Neural progenitor cell (in vitro differentiated cells): ENCODE measurements at regions not wholly inside any gene's neighbourhood (a gene's known extent, or its start where the extent isn't known, plus 50 kb on each side); places are given as distances from the start of the nearest gene placed in this dataset.
"Not testable (repeated sequence)": the region's sequence is repeated elsewhere in the genome, so short reads cannot be mapped to it uniquely, and the experiment has no call there.

Source experiments
- DNase-seq: peaks from one replicate; pipeline ENCODE4 v3.0.0-alpha.2; 2016; ENCODE audit warnings: low spot score
- H2AFZ ChIP-seq: fragments of 200-600 bp; sonication (generic); replicated peaks from 2 replicates; pipeline ENCODE4 v1.6.1; 2016; ENCODE audit warnings: antibody characterized with exemption
- H3F3A ChIP-seq: fragments of 200-600 bp; sonication (generic); 2 replicates; pipeline ENCODE4 v1.6.1; 2016; ENCODE audit warnings: antibody characterized with exemption, low read depth
- H3K27ac ChIP-seq: fragments of 200-600 bp; sonication (generic); 2 replicates; pipeline ENCODE4 v1.5.1; 2016; ENCODE audit warnings: mild to moderate bottlenecking
- H3K27me3 ChIP-seq: fragments of 200-600 bp; sonication (generic); 2 replicates; pipeline ENCODE4 v1.6.1; 2016; ENCODE audit warnings: mild to moderate bottlenecking, moderate library complexity
- H3K36me3 ChIP-seq: fragments of 200-600 bp; sonication (generic); 2 replicates; pipeline ENCODE4 v1.5.1; 2016
- H3K4me1 ChIP-seq: fragments of 200-600 bp; sonication (generic); 2 replicates; pipeline ENCODE4 v1.6.1; 2016; ENCODE audit warnings: mixed run types
- H3K4me2 ChIP-seq: fragments of 200-600 bp; sonication (generic); 2 replicates; pipeline ENCODE4 v1.6.1; 2016
- H3K4me3 ChIP-seq: fragments of 200-600 bp; sonication (generic); 2 replicates; pipeline ENCODE4 v1.5.1; 2016
- H3K79me2 ChIP-seq: fragments of 200-600 bp; sonication (generic); 2 replicates; pipeline ENCODE4 v1.6.1; 2016; ENCODE audit warnings: low read depth
- H3K9ac ChIP-seq: fragments of 200-600 bp; sonication (generic); 2 replicates; pipeline ENCODE4 v1.6.1; 2016
- H3K9me3 ChIP-seq: fragments of 200-600 bp; sonication (generic); 2 replicates; pipeline ENCODE4 v1.5.1; 2016; ENCODE audit warnings: low read depth
- H4K20me1 ChIP-seq: fragments of 200-600 bp; sonication (generic); 2 replicates; pipeline ENCODE4 v1.6.1; 2016; ENCODE audit warnings: low read depth
- H3K27ac Mint-ChIP-seq: 3 replicates; pipeline ENCODE4 v1.8.0; 2021; ENCODE audit warnings: mixed read lengths
- H3K27me3 Mint-ChIP-seq: 2 replicates; pipeline ENCODE4 v1.8.0; 2022; ENCODE audit warnings: low read depth, mild to moderate bottlenecking, inconsistent platforms, moderate library complexity, mixed read lengths; ENCODE audit not compliant: insufficient read depth
- H3K36me3 Mint-ChIP-seq: 3 replicates; pipeline ENCODE4 v1.8.0; 2021; ENCODE audit warnings: mixed read lengths
- H3K4me1 Mint-ChIP-seq: 3 replicates; pipeline ENCODE4 v1.8.0; 2021; ENCODE audit warnings: mixed read lengths
- H3K4me3 Mint-ChIP-seq: 3 replicates; pipeline ENCODE4 v1.8.0; 2021; ENCODE audit warnings: mild to moderate bottlenecking, moderate library complexity, mixed read lengths
- H3K9me3 Mint-ChIP-seq: 3 replicates; pipeline ENCODE4 v1.8.0; 2020; ENCODE audit warnings: mixed read lengths
- CTCF ChIP-seq: fragments of 200-600 bp; sonication (generic); IDR thresholded peaks from 2 replicates; pipeline ENCODE4 v1.5.1; 2017; ENCODE audit warnings: antibody characterized with exemption, mild to moderate bottlenecking
- EZH2 ChIP-seq: fragments of 200-600 bp; sonication (generic); IDR thresholded peaks from 2 replicates; pipeline ENCODE4 v1.6.1; 2017; ENCODE audit warnings: antibody characterized with exemption, mild to moderate bottlenecking, moderate library complexity
- EZH2phosphoT487 ChIP-seq: fragments of 200-600 bp; sonication (generic); IDR thresholded peaks from 2 replicates; pipeline ENCODE4 v1.6.1; 2017; ENCODE audit warnings: antibody characterized with exemption

- DNase-seq, result peak; percentile 68
Observed at GRCh38 chr7:119620769-119621168, 652.2 kb upstream of the KCND2 start.

GRCh38 chr7:119623427-119623826 lies 649.5 kb upstream of the KCND2 start:
- H3K4me1 ChIP-seq, result peaks cover 14% of the 10 kb centered on the region
- H3K36me3 ChIP-seq, result no peaks in the 10 kb centered on the region
- Mint-ChIP-seq H3K4me1 (peaks cover 2% of the 10 kb centered on the region), H3K9me3 (no peaks in the 10 kb centered on the region), H3K27ac (no peak overlapping the region), H3K36me3 (no peaks in the 10 kb centered on the region), H3K4me3 (no peak overlapping the region), H3K27me3 (no peaks in the 10 kb centered on the region)
- H3K27me3 ChIP-seq, result peaks cover 44% of the 10 kb centered on the region
- no peak for DNase-seq
- H3K9me3 ChIP-seq, result no peaks in the 10 kb centered on the region
- H3K9ac ChIP-seq, result no peak overlapping the region
- peaks cover 4% of the 10 kb centered on the region for H4K20me1 ChIP-seq
- no peak overlapping the region for H3K4me3 ChIP-seq
- no peak overlapping the region for H2AFZ ChIP-seq
- no peak overlapping the region for H3K27ac ChIP-seq
- TF ChIP-seq CTCF, result no peak
- TF ChIP-seq EZH2phosphoT487, result no peak
- TF ChIP-seq EZH2, result no peak
- no peaks in the 10 kb centered on the region for H3K79me2 ChIP-seq
- H3F3A ChIP-seq, result peaks cover 26% of the 10 kb centered on the region
- H3K4me2 ChIP-seq, result no peak overlapping the region

More at GRCh38 chr7:119620769-119621168, 652.2 kb upstream of the KCND2 start:
- H3K79me2 ChIP-seq, result no peaks in the 10 kb centered on the region
- H3K27ac Mint-ChIP-seq, result no peak overlapping the region
- no peak overlapping the region for H3K4me3 ChIP-seq
- TF ChIP-seq EZH2phosphoT487 (peak; percentile 70), CTCF (no peak), EZH2 (no peak)
- H3K27me3 Mint-ChIP-seq, result no peaks in the 10 kb centered on the region
- H3K36me3 ChIP-seq, result no peaks in the 10 kb centered on the region
- peaks cover 58% of the 10 kb centered on the region for H3K27me3 ChIP-seq
- no peak overlapping the region for H3K27ac ChIP-seq
- no peak overlapping the region for H3K4me3 Mint-ChIP-seq
- H3K9ac ChIP-seq, result no peak overlapping the region
- peaks cover 4% of the 10 kb centered on the region for H4K20me1 ChIP-seq
- H3K9me3 ChIP-seq, result no peaks in the 10 kb centered on the region
- peaks cover 14% of the 10 kb centered on the region for H3K4me1 ChIP-seq
- peaks cover 26% of the 10 kb centered on the region for H3F3A ChIP-seq
- H3K9me3 Mint-ChIP-seq, result no peaks in the 10 kb centered on the region
- no peak overlapping the region for H2AFZ ChIP-seq
- H3K4me2 ChIP-seq, result peak overlapping the region; percentile 58
- H3K4me1 Mint-ChIP-seq, result peaks cover 2% of the 10 kb centered on the region
- no peaks in the 10 kb centered on the region for H3K36me3 Mint-ChIP-seq

- Histone ChIP-seq H3K4me2 (no peak overlapping the region), H2AFZ (no peak overlapping the region), H3K27me3 (no peaks in the 10 kb centered on the region), H3K27ac (no peak overlapping the region), H4K20me1 (no peaks in the 10 kb centered on the region), H3K79me2 (no peaks in the 10 kb centered on the region), H3K4me3 (no peak overlapping the region), H3K9me3 (no peaks in the 10 kb centered on the region), H3K9ac (no peak overlapping the region), H3K36me3 (no peaks in the 10 kb centered on the region), H3K4me1 (peaks cover 6% of the 10 kb centered on the region), H3F3A (no peaks in the 10 kb centered on the region)
- Mint-ChIP-seq H3K36me3 (no peaks in the 10 kb centered on the region), H3K27me3 (no peaks in the 10 kb centered on the region), H3K4me3 (no peak overlapping the region), H3K9me3 (no peaks in the 10 kb centered on the region), H3K27ac (no peak overlapping the region), H3K4me1 (no peaks in the 10 kb centered on the region)
- peak; percentile 14 for DNase-seq
- TF ChIP-seq EZH2 (no peak), CTCF (no peak), EZH2phosphoT487 (no peak)
Observed at GRCh38 chr7:119630406-119630969, 642.5 kb upstream of the KCND2 start.

- H3K9ac ChIP-seq, DNase-seq, H3K36me3 ChIP-seq, H3F3A ChIP-seq, H3K27ac ChIP-seq, H3K4me3 ChIP-seq, H2AFZ ChIP-seq, H3K4me3 Mint-ChIP-seq, H3K4me1 ChIP-seq, H3K36me3 Mint-ChIP-seq, H3K4me1 Mint-ChIP-seq, H3K4me2 ChIP-seq, H3K9me3 ChIP-seq, H3K27ac Mint-ChIP-seq, H3K27me3 ChIP-seq, H4K20me1 ChIP-seq, H3K9me3 Mint-ChIP-seq, H3K27me3 Mint-ChIP-seq, H3K79me2 ChIP-seq: not testable (repeated sequence)
Observed at GRCh38 chr7:119633812-119634211, 639.2 kb upstream of the KCND2 start.
